ENCODE measurements at regions not wholly inside any gene's neighbourhood (a gene's known extent, or its start where the extent isn't known, plus 50 kb on each side); places are given as distances from the start of the nearest gene placed in this dataset.

DNA sequence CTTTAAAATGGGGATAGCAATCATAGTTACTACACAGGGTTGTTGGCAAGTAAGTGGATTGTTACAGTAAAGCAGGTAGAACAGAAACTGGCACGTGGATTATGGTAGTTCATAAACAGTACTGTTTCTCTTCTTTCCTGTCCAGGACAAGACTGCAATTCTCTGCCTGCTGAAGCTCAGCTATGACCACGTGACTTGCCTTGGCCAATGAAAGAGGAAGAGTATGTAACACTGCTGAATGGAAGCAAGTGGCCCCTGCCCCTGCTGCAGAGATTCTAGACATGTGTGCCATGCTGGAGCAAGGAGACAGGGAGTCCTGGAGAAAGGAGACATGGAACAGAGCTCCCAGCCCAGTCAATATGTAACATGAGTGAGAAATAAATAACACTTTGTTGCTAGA lies 66.6 kb upstream of the TOX3 start:
- FAIRE-seq (no peak), DNase-seq (ENCODE audit: low read depth) (no peak)
- H3K79me2 ChIP-seq (ENCODE audit: insufficient read depth, low read length), result no peaks in the 10 kb centered on the region
- peaks cover 2% of the 10 kb centered on the region for H3K9me3 Mint-ChIP-seq (ENCODE audit: unreplicated experiment)
- H3K27me3 ChIP-seq (ENCODE audit: insufficient read depth, low read length), result no peaks in the 10 kb centered on the region
- no peak overlapping the region for H3K27ac Mint-ChIP-seq (ENCODE audit: unreplicated experiment)
- TF ChIP-seq CTCF (IDR thresholded peaks at IDR 0.05; ENCODE audit: insufficient read depth, low read depth, low read length) (no peak), EZH2 (IDR thresholded peaks at IDR 0.05; ENCODE audit: insufficient read depth, low read length) (no peak)
- H3K4me3 Mint-ChIP-seq (ENCODE audit: unreplicated experiment), result no peak overlapping the region
- H3K9ac ChIP-seq (ENCODE audit: low read length), result no peak overlapping the region
- H2AFZ ChIP-seq (ENCODE audit: low read depth, low read length), result no peak overlapping the region
- no peaks in the 10 kb centered on the region for H4K20me1 ChIP-seq (ENCODE audit: insufficient read depth, low read length)
- no peak overlapping the region for H3K27ac ChIP-seq (ENCODE audit: low read depth, low read length)
- no peaks in the 10 kb centered on the region for H3K36me3 Mint-ChIP-seq (ENCODE audit: low read depth, unreplicated experiment)
- no peaks in the 10 kb centered on the region for H3K4me1 Mint-ChIP-seq (ENCODE audit: low read depth, unreplicated experiment)
- H3K4me2 ChIP-seq (ENCODE audit: low read length), result no peak overlapping the region
- no peaks in the 10 kb centered on the region for H3K4me1 ChIP-seq (ENCODE audit: insufficient read depth, low read length)
- no peaks in the 10 kb centered on the region for H3K27me3 Mint-ChIP-seq (ENCODE audit: low read depth, unreplicated experiment)
- H3K36me3 ChIP-seq (ENCODE audit: insufficient read depth, low read length), result no peaks in the 10 kb centered on the region
- H3K4me3 ChIP-seq (ENCODE audit: insufficient read depth, low read depth, low read length), result no peak overlapping the region
- H3K9me3 ChIP-seq (ENCODE audit: insufficient read depth, low read depth, low read length), result no peaks in the 10 kb centered on the region

GRCh38 chr16:52611817-52612673 lies 65.1 kb upstream of the TOX3 start:
- no peak overlapping the region for H2AFZ ChIP-seq (ENCODE audit: low read depth, low read length)
- H3K9me3 Mint-ChIP-seq (ENCODE audit: unreplicated experiment), result peaks cover 2% of the 10 kb centered on the region

More at GRCh38 chr16:52611817-52612673, 65.1 kb upstream of the TOX3 start:
- Histone ChIP-seq H3K27me3 (ENCODE audit: insufficient read depth, low read length) (no peaks in the 10 kb centered on the region), H3K79me2 (ENCODE audit: insufficient read depth, low read length) (no peaks in the 10 kb centered on the region), H3K9me3 (ENCODE audit: insufficient read depth, low read depth, low read length) (no peaks in the 10 kb centered on the region), H3K4me1 (ENCODE audit: insufficient read depth, low read length) (no peaks in the 10 kb centered on the region), H4K20me1 (ENCODE audit: insufficient read depth, low read length) (no peaks in the 10 kb centered on the region), H3K27ac (ENCODE audit: low read depth, low read length) (no peak overlapping the region), H3K36me3 (ENCODE audit: insufficient read depth, low read length) (no peaks in the 10 kb centered on the region), H3K4me2 (ENCODE audit: low read length) (no peak overlapping the region), H3K4me3 (ENCODE audit: insufficient read depth, low read depth, low read length) (no peak overlapping the region), H3K9ac (ENCODE audit: low read length) (no peak overlapping the region)
- H3K4me1 Mint-ChIP-seq (ENCODE audit: low read depth, unreplicated experiment), result no peaks in the 10 kb centered on the region
- FAIRE-seq, result no peak
- TF ChIP-seq CTCF (IDR thresholded peaks at IDR 0.05; ENCODE audit: insufficient read depth, low read depth, low read length), result no peak
- no peak for TF ChIP-seq EZH2 (IDR thresholded peaks at IDR 0.05; ENCODE audit: insufficient read depth, low read length)
- no peak for DNase-seq (ENCODE audit: low read depth)
- H3K36me3 Mint-ChIP-seq (ENCODE audit: low read depth, unreplicated experiment), result no peaks in the 10 kb centered on the region
- no peaks in the 10 kb centered on the region for H3K27me3 Mint-ChIP-seq (ENCODE audit: low read depth, unreplicated experiment)
- H3K4me3 Mint-ChIP-seq (ENCODE audit: unreplicated experiment), result no peak overlapping the region
- no peak overlapping the region for H3K27ac Mint-ChIP-seq (ENCODE audit: unreplicated experiment)

Measured in astrocyte (in vitro differentiated cells and primary cell).